SK-N-SH treated with all-trans-retinoic acid at 6 μM for 48 hours (cell line): ENCODE measurements at regions not wholly inside any gene's neighbourhood (a gene's known extent, or its start where the extent isn't known, plus 50 kb on each side); places are given as distances from the start of the nearest gene placed in this dataset.

ENCODE experiments used
- ATAC-seq: fragments of 200-7000 bp; cut with Tn5 transposase; 3 replicates; pipeline ENCODE4 v1.9.1; 2020; ENCODE audit warnings: mild to moderate bottlenecking, moderate library complexity
- ARNTL ChIP-seq: fragments of 450-650 bp; formaldehyde crosslinking; IDR thresholded peaks from 2 replicates; pipeline ENCODE4 v1.5.0; 2020; ENCODE audit warnings: low read depth, mild to moderate bottlenecking, moderate library complexity, borderline replicate concordance
- BACH2 ChIP-seq: fragments of 250-450 bp; sonication (Bioruptor Pico); IDR thresholded peaks from 2 replicates; pipeline ENCODE4 v1.9.0; 2021; ENCODE audit warnings: mild to moderate bottlenecking, borderline replicate concordance
- CREB5 ChIP-seq: fragments of 250-450 bp; sonication (Bioruptor Pico); IDR thresholded peaks from 2 replicates; pipeline ENCODE4 v1.5.1; 2020; ENCODE audit warnings: low read depth, mild to moderate bottlenecking, moderate library complexity
- CSDC2 ChIP-seq: fragments of 250-450 bp; sonication (Bioruptor Pico); IDR thresholded peaks from 2 replicates; pipeline ENCODE4 v1.5.0; 2020; ENCODE audit warnings: mild to moderate bottlenecking, moderate library complexity
- CSRNP3 ChIP-seq: fragments of 250-450 bp; sonication (Bioruptor Pico); IDR thresholded peaks from 2 replicates; pipeline ENCODE4 v1.5.1; 2021; ENCODE audit warnings: mild to moderate bottlenecking, moderate library complexity
- ESRRG ChIP-seq: fragments of 250-450 bp; sonication (Bioruptor Pico); IDR thresholded peaks from 2 replicates; pipeline ENCODE4 v1.6.1; 2021; ENCODE audit warnings: mild to moderate bottlenecking
- GLIS3 ChIP-seq: fragments of 250-450 bp; sonication (Bioruptor Pico); IDR thresholded peaks from 2 replicates; pipeline ENCODE4 v1.5.0; 2020; ENCODE audit warnings: mild to moderate bottlenecking, moderate library complexity
- ISL1 ChIP-seq: fragments of 250-450 bp; sonication (Bioruptor Pico); IDR thresholded peaks from 2 replicates; pipeline ENCODE4 v2.1.2; 2022; ENCODE audit warnings: mild to moderate bottlenecking, moderate library complexity
- OSR1 ChIP-seq: fragments of 250-450 bp; sonication (Bioruptor Pico); IDR thresholded peaks from 2 replicates; pipeline ENCODE4 v1.8.0; 2022; ENCODE audit warnings: moderate library complexity, mild to moderate bottlenecking, inconsistent platforms
- POU6F1 ChIP-seq: fragments of 250-450 bp; sonication (Bioruptor Pico); IDR thresholded peaks from 2 replicates; pipeline ENCODE4 v1.8.0; 2021; ENCODE audit warnings: low read depth, mild to moderate bottlenecking, moderate library complexity, borderline replicate concordance
- PPARA ChIP-seq: fragments of 250-450 bp; sonication (Bioruptor Pico); IDR thresholded peaks from 2 replicates; pipeline ENCODE4 v1.5.0; 2020; ENCODE audit warnings: mild to moderate bottlenecking, borderline replicate concordance
- RARB ChIP-seq: fragments of 250-450 bp; sonication (Bioruptor Pico); IDR thresholded peaks from 2 replicates; pipeline ENCODE4 v1.8.0; 2021; ENCODE audit warnings: mild to moderate bottlenecking, moderate library complexity
- SNAI2 ChIP-seq: fragments of 250-450 bp; sonication (Bioruptor Pico); IDR thresholded peaks from 2 replicates; pipeline ENCODE4 v1.5.0; 2020; ENCODE audit warnings: mild to moderate bottlenecking, moderate library complexity
- TCF4 ChIP-seq: fragments of 250-450 bp; sonication (Bioruptor Pico); IDR thresholded peaks from 2 replicates; pipeline ENCODE4 v1.8.0; 2021; ENCODE audit warnings: mild to moderate bottlenecking, moderate library complexity, borderline replicate concordance
- TOX ChIP-seq: fragments of 250-450 bp; sonication (Bioruptor Pico); IDR thresholded peaks from 2 replicates; pipeline ENCODE4 v1.8.0; 2021; ENCODE audit warnings: mild to moderate bottlenecking, moderate library complexity, borderline replicate concordance
- ZC3H10 ChIP-seq: fragments of 250-450 bp; sonication (Bioruptor Pico); IDR thresholded peaks from 2 replicates; pipeline ENCODE4 v1.5.1; 2021; ENCODE audit warnings: mild to moderate bottlenecking, moderate library complexity
- ZFP30 ChIP-seq: fragments of 450-650 bp; formaldehyde crosslinking; IDR thresholded peaks from 2 replicates; pipeline ENCODE4 v1.5.0; 2022; ENCODE audit warnings: mild to moderate bottlenecking, moderate library complexity
- ZNF565 ChIP-seq: fragments of 450-650 bp; formaldehyde crosslinking; conservative IDR thresholded peaks from 2 replicates; pipeline ENCODE4 v1.5.0; 2020; ENCODE audit warnings: low read depth, mild to moderate bottlenecking, moderate library complexity
- ZNF70 ChIP-seq: fragments of 450-650 bp; formaldehyde crosslinking; IDR thresholded peaks from 2 replicates; pipeline ENCODE4 v1.5.0; 2020; ENCODE audit warnings: mild to moderate bottlenecking, moderate library complexity
- ZNF8 ChIP-seq: fragments of 450-650 bp; formaldehyde crosslinking; IDR thresholded peaks from 2 replicates; pipeline ENCODE4 v1.5.0; 2020; ENCODE audit warnings: mild to moderate bottlenecking, moderate library complexity
- TF ChIP-seq, protein P1 (sequence below): fragments of 250-450 bp; sonication (Bioruptor Pico); IDR thresholded peaks from 2 replicates; pipeline ENCODE4 v1.5.0; 2020; ENCODE audit warnings: mild to moderate bottlenecking, moderate library complexity
- TF ChIP-seq, protein P2 (sequence below): fragments of 250-450 bp; sonication (Bioruptor Pico); IDR thresholded peaks from 2 replicates; pipeline ENCODE4 v1.8.0; 2020; ENCODE audit warnings: mild to moderate bottlenecking, moderate library complexity, borderline replicate concordance

GRCh38 chr9:16347886-16348285 lies 522.6 kb downstream of the BNC2 start:
- no peak for ATAC-seq
- TF ChIP-seq BACH2 (CRISPR knock-in tag) (no peak), TCF4 (CRISPR knock-in tag) (no peak), ZNF8 (CRISPR knock-in tag) (no peak), ZC3H10 (CRISPR knock-in tag) (no peak), ZFP30 (CRISPR knock-in tag) (no peak), ESRRG (CRISPR knock-in tag) (no peak), POU6F1 (CRISPR knock-in tag) (no peak), OSR1 (CRISPR knock-in tag) (no peak), PPARA (CRISPR knock-in tag) (no peak), TOX (CRISPR knock-in tag) (no peak), ZNF565 (CRISPR knock-in tag) (no peak), RARB (no peak), ISL1 (no peak), CREB5 (CRISPR knock-in tag) (no peak)
- TF ChIP-seq, protein P1, sequence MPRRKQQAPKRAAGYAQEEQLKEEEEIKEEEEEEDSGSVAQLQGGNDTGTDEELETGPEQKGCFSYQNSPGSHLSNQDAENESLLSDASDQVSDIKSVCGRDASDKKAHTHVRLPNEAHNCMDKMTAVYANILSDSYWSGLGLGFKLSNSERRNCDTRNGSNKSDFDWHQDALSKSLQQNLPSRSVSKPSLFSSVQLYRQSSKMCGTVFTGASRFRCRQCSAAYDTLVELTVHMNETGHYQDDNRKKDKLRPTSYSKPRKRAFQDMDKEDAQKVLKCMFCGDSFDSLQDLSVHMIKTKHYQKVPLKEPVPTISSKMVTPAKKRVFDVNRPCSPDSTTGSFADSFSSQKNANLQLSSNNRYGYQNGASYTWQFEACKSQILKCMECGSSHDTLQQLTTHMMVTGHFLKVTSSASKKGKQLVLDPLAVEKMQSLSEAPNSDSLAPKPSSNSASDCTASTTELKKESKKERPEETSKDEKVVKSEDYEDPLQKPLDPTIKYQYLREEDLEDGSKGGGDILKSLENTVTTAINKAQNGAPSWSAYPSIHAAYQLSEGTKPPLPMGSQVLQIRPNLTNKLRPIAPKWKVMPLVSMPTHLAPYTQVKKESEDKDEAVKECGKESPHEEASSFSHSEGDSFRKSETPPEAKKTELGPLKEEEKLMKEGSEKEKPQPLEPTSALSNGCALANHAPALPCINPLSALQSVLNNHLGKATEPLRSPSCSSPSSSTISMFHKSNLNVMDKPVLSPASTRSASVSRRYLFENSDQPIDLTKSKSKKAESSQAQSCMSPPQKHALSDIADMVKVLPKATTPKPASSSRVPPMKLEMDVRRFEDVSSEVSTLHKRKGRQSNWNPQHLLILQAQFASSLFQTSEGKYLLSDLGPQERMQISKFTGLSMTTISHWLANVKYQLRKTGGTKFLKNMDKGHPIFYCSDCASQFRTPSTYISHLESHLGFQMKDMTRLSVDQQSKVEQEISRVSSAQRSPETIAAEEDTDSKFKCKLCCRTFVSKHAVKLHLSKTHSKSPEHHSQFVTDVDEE (CRISPR knock-in tag) = no peak
- TF ChIP-seq, protein P2, sequence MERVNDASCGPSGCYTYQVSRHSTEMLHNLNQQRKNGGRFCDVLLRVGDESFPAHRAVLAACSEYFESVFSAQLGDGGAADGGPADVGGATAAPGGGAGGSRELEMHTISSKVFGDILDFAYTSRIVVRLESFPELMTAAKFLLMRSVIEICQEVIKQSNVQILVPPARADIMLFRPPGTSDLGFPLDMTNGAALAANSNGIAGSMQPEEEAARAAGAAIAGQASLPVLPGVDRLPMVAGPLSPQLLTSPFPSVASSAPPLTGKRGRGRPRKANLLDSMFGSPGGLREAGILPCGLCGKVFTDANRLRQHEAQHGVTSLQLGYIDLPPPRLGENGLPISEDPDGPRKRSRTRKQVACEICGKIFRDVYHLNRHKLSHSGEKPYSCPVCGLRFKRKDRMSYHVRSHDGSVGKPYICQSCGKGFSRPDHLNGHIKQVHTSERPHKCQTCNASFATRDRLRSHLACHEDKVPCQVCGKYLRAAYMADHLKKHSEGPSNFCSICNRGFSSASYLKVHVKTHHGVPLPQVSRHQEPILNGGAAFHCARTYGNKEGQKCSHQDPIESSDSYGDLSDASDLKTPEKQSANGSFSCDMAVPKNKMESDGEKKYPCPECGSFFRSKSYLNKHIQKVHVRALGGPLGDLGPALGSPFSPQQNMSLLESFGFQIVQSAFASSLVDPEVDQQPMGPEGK (CRISPR knock-in tag) = no peak

GRCh38 chr9:16348531-16348930 lies 521.9 kb downstream of the BNC2 start:
- no peak for ATAC-seq
- TF ChIP-seq SNAI2 (CRISPR knock-in tag) (no peak), BACH2 (CRISPR knock-in tag) (no peak), TCF4 (CRISPR knock-in tag) (no peak), OSR1 (CRISPR knock-in tag) (no peak), ISL1 (no peak)

- TF ChIP-seq SNAI2 (CRISPR knock-in tag) (no peak), CSDC2 (CRISPR knock-in tag) (no peak), ESRRG (CRISPR knock-in tag) (no peak), CREB5 (CRISPR knock-in tag) (no peak), ZC3H10 (CRISPR knock-in tag) (no peak), ISL1 (no peak), PPARA (CRISPR knock-in tag) (no peak), CSRNP3 (CRISPR knock-in tag) (no peak), RARB (no peak), ARNTL (CRISPR knock-in tag) (no peak), GLIS3 (CRISPR knock-in tag) (no peak), ZNF565 (CRISPR knock-in tag) (no peak), POU6F1 (CRISPR knock-in tag) (no peak), ZNF70 (no peak), ZNF8 (CRISPR knock-in tag) (no peak)
- TF ChIP-seq, protein P1 (CRISPR knock-in tag) = no peak
Observed at GRCh38 chr9:16352251-16352650, 518.2 kb downstream of the BNC2 start.

More at GRCh38 chr9:16352251-16352650, 518.2 kb downstream of the BNC2 start:
- no peak for ATAC-seq
